GM21423 (cell line): ENCODE measurements at regions not wholly inside any gene's neighbourhood (a gene's known extent, or its start where the extent isn't known, plus 50 kb on each side); places are given as distances from the start of the nearest gene placed in this dataset.
"Not testable (repeated sequence)": the region's sequence is repeated elsewhere in the genome, so short reads cannot be mapped to it uniquely, and the experiment has no call there.

Experiments
- ATAC-seq: cut with Tn5 transposase; IDR thresholded peaks from one replicate; pipeline ENCODE4 v1.9.1; 2021; ENCODE audit warnings: mild to moderate bottlenecking, moderate library complexity; ENCODE audit not compliant: unreplicated experiment

DNA sequence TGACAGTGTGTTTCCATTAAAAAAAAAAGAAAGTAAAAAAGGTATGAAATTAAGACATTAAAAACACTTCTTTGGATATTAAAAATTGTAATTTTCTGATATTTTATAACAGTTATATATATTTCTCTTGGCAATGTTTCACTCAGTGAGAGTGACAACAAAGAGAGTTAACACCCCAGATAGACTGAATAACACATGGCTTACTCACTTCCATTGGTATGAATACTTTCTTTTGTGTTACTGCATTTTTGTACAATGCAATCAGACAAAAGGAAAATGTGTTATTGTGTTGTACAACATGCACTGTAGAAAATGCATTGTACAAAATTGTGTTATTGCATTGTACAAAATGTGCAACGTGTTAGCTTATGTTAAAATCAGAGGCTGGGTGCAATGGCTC lies 676.6 kb upstream of the AMELY start:
- not testable (repeated sequence) for ATAC-seq

DNA sequence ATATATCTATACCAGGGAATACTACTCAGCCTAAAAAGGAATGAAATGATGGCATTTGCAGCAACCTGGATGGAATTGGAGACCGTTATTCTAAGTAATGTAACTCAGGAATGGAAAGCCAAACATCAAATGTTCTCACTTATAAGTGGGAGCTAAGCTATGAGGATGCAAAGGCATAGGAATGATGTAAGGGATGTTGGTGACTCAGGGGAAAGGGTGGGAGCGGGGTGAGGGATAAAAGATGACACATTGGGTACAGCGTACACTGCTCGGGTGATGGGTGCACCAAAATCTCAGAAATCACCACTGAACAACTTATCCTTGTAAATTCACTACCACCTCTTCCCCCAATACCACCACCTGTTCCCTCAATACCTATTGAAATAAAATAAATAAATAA lies 651.0 kb upstream of the AMELY start:
- ATAC-seq, result no peak

DNA sequence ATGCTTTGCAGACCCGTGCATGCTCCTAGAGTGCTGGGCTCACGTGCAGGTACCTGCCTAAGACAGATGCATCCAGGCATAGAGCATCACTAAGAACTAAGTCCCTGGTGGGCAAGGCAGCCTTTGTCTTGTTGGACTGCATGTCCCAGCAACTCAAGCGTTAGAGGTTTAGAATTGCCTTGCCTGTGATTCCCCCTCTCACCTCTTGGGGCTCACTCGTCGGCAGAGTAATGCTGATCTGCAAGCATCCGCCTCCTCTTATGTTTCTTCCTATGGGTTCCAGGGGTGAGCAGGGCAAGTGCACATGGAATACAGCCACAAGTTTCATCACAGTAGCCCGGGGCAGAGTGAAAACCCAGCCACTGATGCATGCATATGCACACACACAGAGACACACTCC lies 646.1 kb upstream of the AMELY start:
- ATAC-seq, result no peak

DNA sequence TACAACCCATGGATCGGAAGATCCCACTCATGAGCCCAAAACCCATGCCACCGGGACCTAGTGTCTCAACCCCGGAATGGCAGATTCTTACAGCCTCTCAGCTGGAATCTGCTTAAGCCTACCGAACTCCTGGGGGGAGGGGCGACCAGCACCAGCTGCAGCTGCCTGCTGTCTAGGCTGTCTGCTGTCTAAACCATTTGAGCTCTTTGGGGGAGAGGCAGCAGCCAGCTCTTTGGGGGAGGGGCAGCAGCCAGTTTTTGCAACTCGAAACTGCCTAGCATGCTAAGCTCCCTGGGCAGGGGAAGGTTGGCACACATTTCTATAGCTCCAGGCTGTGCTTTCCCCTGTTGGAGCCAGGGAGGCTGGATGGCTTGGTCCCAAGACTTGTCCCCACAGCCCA lies 643.5 kb upstream of the AMELY start:
- no peak for ATAC-seq

DNA sequence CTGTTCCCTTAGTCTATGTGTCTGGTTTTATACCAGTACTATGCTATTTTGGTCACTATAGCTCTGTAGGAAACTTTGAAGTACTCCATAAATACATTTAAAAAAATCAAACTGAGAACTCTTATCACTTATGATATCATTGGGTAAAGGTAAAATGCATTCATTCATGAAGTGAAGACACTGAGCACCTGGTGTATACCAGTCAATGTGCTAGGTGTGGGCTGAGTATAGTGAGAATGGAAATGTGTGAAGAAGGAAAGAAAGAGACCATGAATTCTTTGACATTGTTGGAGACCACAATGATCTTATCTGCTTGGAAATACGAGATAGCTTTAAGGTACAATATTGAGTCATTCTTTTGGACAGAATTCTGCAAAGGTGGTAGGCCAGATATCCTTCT lies 633.5 kb upstream of the AMELY start:
- no peak for ATAC-seq

DNA sequence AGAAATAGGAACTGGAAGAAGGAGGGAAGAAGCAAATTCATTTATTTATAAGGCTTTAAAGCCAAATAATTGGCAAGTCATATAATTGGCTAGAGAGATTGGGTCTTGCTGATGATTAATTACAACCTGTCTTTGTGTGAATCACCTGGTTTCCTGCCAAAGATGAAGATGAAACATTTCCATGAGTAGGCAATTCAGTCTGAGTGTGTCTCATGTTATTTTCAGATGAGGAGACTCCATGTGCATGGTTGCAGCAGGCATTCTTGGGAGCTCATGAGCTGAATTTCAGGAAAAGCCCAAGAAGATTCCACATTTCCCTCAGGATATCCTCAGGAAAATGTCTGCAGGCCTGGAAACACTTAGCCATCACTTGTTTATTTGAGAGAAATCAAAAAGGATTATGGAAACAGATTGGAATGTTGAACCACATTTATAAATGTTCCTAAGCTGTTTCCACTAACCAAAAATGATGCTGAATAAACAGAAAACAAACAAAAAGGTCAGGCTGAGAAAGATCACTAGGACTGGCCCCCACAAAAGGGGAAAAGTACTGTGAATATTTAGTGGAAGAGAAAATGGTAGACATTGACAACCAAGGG lies 632.7 kb upstream of the AMELY start:
- ATAC-seq, result no peak

DNA sequence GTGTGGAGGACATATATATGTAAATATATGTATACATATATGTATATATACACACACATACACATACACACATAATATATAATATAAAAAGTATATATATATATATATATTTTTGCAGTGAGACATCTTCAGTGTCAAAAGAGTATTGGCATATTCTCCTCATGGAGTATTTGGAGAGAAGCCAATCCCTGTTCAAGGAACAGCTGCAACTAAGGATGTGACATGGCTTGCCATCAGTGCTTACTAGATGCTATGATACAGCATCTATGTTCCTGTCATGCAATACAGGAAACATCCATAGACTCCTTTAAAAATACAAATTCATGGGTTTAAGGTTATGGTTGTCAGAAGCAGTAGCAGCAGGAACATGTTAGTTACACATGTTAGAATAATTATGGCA lies 632.0 kb upstream of the AMELY start:
- ATAC-seq, result no peak

DNA sequence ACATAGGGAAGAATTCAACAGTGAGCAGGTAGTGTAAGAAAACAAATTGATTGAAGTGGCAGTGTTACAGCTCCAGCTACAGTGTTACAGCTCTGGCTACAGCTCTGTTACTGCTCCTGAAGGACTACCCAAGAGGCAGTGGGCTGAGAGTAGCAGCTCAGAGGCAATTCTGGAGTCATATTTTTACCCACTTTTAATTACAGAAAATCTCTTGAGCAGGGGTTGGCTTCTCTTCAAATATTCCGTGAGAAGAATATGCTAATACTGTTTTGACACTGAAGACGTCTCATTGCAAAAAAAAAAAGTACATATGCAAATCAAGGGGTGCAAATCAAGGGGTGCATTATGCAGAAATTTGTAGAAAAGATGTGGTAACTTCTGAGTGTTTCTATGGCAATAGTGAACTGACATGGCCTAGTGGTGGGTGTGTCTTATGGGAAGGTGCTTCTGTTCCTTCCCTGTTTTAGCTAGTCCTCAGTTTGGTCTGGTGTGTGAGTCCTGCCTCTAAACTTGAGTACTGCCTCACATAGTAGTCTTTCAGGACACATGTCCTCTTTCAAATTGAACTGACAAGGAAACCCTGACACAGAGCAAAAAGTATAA lies 630.8 kb upstream of the AMELY start:
- ATAC-seq, result no peak

DNA sequence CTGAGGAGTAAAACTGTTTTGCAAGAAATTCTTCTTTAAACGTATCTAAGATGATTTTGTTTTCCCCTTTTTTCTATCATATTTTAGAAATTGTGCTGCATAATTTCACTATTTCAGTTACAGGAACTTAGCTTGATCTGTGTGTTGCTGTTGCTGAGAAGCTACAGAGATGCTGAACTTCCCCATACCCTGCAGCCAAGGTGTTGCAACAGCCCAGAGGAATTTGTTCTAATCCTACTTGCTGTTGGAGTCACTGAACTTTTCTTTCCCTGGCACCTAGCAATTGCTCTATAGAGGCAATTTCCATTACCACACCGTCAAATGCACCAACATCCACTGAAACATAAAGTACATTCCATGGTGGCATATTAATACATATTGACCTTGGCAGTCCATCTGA lies 617.8 kb upstream of the AMELY start:
- no peak for ATAC-seq

DNA sequence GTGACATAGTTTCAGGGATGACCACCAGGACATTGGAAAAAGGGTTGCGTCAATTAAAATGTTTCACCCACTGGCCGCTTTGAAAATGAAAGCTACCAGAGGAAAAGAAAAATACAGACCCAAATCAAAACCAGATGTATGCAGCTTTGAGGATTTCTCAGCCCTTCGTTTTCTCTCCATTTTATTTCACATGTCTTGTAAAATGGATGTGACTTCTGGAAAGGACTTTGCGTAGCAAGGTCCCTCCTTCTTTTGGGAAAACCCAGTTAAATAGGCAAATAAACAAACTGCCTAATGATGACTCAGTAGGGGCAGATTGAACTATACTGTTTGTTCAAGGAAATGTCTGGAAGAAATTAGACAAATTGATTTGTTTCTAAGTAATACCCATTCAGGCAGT lies 616.0 kb upstream of the AMELY start:
- not testable (repeated sequence) for ATAC-seq

DNA sequence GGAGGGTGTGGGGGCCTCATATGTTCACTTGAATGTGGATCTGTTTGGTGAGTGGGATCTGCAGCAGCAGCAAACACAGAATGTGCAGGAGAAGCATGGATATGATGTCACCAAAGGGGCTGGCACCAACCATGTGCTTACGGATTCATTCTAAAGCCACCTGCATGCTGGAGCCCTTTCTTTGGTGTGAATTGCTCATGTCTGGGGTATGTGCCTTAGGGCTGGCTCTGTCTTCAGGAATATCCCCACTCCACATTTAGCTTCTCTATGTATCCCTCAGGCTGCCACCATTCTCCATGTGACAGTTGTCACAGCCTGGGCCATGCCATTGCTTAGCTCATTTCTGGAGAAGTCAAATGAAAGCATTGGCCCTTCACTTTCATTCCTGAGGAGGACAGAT lies 606.8 kb upstream of the AMELY start:
- no peak for ATAC-seq

DNA sequence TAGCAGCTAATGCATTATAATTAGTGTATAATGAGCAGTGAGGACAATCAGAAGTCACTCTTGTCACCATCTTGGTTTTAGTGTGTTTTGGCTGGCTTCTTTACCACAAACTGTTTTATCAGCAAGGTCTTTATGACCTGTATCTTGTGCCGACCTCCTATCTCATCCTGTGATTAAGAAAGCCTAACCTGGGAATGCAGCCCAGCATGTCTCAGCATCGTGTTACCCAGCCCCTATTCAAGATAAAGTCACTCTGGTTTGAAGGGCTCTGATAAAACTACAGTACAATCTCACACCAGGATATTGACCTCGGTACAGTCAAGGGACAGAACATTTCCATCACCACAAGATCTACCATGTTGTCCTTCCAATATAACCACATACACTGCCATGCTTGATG lies 604.7 kb upstream of the AMELY start:
- ATAC-seq, result no peak

DNA sequence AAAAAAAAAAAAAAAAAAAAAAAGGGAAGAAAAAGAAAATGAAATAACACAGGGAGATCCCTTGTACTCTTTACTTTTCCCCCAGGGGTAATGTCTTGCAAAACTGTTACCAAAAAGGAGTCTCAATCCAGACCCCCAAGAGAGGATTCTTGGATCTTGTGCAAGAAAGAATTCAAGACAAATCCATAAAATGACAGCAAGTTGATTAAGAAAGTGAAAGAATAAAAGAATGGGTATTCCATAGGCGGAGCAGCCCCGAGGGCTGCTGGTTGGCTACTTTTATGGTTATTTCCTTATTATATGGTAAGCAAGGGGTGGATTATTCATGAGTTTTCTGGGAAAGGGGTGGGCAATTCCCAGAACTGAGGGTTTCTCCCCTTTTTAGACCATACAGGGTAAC lies 604.3 kb upstream of the AMELY start:
- ATAC-seq, result no peak

DNA sequence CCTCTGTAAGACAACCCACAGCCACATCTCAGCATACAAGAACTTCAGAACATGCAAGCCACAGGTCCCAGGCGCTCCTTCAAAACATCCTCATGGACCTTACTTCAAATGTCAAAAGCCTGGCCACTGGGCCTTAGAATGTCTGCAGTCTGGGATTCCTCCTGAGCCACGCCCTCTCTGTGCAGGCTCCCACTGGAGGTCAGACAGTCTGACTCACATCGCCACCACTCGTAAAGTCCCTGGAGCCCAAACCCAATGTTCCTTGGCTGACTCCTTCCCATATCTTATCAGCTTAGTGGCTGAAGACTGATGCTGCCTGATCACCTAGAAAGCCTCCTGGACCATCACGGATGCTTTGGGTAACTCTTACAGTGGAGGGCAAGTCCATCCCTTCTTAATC lies 591.3 kb upstream of the AMELY start:
- no peak for ATAC-seq

DNA sequence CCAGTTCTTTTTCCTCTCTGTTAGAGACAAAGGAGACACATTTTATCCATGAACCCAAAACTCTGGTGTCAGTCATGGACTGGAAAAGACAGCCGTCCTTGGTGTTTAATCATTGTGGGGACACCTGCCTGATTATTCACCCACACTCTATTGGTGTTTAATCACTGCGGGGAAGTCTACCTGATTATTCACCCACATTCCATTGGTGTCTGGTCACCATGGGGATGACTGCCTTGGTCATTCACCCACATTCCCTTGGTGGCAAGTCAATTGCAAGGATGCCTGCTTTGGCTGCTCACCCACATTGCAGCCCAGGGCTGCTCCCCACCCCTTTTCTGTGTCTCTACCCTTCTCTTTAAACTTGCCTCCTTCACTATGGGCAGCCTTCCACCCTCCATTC lies 589.7 kb upstream of the AMELY start:
- ATAC-seq, result no peak

DNA sequence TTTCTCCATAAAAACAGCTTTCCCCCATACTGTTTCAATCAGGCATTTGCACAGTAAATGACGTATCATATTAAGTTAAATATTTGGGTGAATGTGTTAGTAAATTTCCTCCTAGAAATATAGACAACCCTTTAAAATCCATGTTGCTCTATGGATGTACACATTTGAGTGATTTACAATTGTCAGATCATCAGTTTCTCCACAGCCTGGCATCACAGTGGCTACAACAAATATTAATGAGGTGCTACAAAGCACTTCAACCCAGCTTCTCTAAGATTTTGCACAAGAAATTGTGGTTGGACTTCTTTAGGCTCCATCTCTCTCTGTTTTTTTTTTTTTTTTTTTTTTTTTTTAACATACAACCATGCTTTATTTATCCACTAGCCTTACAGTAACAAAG lies 584.4 kb upstream of the AMELY start:
- no peak for ATAC-seq

DNA sequence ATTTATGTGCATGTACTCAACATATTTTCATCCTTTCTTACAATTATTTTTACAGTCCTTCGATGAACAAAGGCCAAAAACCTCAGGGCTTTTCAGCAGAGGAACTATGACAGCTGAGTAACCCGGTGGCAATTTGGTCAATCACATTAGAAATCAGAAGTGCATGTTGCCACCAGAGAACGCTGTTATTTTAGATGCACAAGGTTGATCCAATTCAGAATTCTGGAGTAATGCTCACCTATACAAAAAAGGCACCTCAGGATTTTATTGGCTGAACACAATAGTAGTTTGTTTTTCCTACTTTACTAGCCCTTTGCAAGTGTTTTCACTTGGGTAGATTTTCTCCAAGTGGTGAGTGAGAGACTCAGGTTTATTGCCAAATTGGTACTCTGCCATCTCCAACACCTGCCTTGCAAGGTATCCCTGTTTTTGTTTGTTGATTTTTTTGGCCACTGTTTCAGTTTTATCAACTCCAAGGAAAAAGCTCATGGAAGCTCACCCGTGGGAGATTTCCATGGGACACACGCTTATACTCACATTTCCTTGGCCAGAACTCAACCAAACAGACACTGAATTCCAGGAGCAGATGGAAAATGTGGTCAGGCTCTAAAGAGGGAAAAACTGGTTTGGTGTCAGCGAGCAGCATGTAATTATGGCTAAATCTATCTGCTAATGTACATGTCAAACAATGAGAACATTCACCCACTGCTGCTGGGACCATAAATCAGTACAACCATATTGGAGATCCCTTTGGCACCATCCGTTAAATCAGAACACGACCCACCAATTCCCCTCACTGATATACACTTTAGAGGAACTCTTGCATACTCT lies 573.1 kb upstream of the AMELY start:
- ATAC-seq, result not testable (repeated sequence)

DNA sequence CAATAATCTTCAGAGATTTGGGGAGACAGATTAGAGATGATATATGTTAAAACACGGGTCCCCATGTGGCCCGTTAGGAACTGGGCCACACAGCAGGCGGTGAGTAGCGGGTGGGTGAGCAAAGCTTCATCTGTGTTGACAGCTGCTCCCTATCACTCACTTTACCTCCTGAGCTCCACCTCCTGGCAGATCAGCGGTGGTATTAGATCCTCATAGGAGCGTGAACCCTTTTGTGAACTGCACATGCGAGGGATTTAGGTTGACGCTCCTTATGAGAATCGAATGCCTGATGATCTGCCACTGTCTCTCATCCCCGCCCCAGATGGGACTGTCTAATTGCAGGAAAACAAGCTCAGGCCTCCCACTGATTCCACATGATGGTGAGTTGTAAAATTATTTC lies 560.4 kb upstream of the AMELY start:
- ATAC-seq, result no peak

DNA sequence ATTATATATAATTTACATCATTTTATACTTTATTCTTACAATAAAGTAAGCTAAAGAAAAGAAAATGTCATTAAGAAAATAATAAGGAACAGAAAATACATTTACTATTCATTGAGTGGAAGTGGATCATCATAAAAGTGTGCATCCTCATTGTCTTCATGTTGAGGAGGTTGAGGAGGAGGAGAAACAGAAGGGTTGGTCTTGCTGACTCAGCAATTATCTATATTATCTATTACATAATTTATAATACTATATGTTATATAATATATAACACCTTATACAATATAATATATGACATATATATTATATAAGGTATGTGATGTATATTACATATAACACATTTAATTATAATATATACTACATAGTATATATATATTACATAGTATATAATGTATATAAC lies 558.5 kb upstream of the AMELY start:
- no peak for ATAC-seq

DNA sequence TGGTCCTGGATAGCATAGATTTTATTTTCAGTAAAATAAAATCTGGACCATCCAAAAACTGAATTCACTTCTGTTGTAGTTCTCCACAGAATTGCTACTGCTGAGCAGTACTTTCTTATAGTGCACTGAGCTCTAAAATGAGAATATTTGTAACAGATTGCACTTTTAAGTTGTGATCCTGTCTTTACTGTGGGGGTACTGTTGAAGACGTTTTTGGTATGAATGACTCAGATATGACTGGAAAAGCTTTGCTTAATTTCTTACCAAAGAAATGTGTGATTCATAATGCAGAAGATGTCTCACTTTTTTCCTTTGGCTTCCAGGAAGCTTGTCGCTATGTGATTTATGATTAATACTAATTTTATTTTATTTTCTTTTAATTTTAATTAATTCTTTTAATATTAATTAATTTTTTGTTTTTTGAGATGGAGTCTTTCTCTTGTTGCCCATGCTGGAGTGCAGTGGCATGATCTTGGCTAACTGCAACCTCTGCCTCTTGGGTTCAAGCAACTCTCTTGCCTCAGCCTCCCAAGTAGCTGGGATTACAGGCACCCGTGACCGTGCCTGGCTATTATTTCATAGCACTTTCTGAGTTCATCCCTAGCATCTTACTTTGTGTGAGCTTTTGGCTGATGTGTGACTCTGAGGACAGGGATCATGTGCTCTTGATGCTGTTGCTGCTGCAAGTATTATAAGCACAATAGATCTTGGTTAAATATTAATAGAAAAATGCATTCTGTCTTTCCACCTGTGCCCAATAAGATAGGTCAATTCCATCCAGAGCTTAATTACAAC lies 557.6 kb upstream of the AMELY start:
- no peak for ATAC-seq

DNA sequence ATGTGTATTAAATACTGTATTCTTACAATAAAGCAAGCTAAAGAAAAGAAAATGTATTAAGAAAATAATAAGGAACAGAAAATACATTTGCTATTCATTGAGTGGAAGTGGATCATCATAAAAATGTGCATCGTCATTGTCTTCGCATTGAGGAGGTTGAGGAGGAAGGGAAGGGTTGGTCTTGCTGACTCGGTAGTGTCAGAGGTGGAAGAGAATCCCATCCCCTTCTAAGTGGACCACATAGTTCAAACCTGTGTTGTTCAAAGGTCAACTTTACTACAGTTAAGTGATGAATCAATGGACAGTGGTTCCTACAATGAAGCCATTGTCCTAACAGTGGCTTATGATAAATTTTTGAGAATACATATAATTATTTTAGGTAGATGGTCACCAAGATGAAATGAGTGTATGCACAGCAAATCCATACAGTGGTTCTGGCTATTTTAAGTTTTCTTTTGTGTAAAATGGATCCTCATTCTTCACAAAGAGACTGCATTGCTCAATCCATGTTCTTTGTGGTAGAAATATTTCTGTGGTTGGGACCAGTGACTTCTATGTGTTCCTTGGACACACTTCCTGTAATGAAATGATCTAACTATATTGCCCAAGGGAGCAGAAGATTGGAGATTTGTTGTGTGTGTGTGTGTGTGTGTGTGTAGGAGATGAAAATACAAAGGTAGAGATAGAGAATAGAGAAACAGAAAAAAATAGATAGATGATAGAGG lies 556.4 kb upstream of the AMELY start:
- no peak for ATAC-seq
